ENCODE measurements at regions not wholly inside any gene's neighbourhood (a gene's known extent, or its start where the extent isn't known, plus 50 kb on each side); places are given as distances from the start of the nearest gene placed in this dataset.

DNA sequence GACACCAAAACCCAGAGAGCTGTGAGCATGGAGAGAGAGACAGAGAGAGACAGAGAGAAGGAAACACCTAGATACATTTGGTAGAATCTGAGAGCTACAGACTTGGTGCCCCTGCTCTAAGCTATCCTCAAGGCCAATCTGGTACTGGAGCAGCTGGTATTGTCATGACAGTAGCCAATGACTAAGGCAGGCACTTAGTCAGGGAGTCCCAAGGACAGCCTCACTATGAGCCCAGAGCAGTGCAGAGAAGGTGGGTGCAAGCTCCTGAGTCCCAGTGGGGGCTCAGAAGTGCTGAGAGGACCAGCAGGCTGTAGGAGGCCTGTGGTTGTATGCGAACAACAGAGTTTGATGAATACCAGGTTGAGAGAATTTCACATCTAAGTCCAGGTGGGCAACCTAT lies 300.4 kb upstream of the ZNF608 start:
- DNase-seq (ENCODE audit: low spot score) (no peak), ATAC-seq (ENCODE audit: low FRiP score) (no peak)
- TF ChIP-seq, protein P1, sequence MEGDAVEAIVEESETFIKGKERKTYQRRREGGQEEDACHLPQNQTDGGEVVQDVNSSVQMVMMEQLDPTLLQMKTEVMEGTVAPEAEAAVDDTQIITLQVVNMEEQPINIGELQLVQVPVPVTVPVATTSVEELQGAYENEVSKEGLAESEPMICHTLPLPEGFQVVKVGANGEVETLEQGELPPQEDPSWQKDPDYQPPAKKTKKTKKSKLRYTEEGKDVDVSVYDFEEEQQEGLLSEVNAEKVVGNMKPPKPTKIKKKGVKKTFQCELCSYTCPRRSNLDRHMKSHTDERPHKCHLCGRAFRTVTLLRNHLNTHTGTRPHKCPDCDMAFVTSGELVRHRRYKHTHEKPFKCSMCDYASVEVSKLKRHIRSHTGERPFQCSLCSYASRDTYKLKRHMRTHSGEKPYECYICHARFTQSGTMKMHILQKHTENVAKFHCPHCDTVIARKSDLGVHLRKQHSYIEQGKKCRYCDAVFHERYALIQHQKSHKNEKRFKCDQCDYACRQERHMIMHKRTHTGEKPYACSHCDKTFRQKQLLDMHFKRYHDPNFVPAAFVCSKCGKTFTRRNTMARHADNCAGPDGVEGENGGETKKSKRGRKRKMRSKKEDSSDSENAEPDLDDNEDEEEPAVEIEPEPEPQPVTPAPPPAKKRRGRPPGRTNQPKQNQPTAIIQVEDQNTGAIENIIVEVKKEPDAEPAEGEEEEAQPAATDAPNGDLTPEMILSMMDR (IDR thresholded peaks at IDR 0.05), result no peak

DNA sequence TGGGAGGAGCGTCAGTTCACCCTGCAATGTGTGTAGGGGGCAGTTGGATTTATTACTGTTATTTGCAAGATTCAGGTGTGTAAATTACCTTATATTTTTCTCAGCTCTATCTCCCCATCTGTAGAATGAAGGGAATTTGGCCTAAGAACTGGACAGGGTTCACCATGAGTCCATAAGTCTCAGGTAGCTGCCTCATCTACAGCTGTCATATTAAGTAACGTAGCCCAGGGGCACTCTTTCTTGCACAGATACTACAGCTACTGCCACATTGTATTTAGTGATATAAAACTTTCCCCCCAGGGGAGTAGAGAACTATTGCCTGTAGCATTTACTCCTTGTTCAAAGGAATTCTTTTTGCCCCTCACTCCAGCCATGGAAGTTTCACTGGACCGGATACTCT lies 301.4 kb upstream of the ZNF608 start:
- ATAC-seq (ENCODE audit: low FRiP score) (no peak), DNase-seq (ENCODE audit: low spot score) (no peak)

DNA sequence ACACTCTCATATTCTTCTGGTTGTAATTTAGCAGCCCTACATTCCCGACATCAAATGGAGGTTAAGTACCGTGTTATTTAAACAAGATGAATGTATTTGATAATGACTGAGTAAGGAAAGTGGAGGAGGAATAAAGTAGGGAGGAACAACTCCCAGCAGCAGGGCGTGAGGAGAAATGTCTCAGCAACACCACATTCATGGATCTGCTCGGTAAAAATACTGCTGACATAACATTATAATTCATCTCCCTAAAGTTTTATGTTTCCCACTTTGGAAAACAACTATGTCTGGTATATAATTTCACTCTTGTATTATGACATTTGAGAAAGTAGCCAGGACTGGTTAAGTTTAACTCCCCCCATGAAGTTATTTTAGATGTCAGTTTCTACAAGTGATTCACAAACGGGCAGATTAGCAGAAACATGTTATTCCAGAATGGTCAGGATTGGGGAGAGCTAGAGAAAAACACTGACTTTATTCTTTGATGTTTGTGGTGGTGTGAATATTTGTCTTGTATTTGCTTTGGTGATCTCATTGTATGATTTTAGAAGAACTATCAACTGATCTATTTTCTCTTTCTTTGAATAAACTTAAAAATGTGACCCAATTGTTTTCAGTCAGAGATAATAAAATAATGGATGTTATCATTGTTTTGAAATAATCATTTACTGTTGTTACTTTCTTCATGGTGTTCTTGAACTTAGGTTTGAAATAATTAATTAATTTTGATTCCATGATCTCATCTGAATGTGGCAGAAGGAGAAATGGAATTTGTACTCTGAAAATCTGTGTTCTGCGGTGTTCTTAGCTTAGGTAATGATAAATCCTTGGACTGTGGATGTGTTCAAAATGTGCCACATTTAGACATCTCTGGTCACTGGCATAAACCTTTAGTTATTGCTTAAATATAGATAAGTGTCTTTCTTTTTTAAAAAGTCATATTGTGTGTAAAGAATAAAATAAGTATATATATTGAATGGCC lies 303.6 kb upstream of the ZNF608 start:
- ATAC-seq (ENCODE audit: low FRiP score) (peak; percentile 52), DNase-seq (ENCODE audit: low spot score) (no peak)
- TF ChIP-seq, protein P1 (IDR thresholded peaks at IDR 0.05), result no peak

More for the DNA sequence above, 301.4 kb upstream of the ZNF608 start:
- TF ChIP-seq, protein P1 (IDR thresholded peaks at IDR 0.05), result no peak

DNA sequence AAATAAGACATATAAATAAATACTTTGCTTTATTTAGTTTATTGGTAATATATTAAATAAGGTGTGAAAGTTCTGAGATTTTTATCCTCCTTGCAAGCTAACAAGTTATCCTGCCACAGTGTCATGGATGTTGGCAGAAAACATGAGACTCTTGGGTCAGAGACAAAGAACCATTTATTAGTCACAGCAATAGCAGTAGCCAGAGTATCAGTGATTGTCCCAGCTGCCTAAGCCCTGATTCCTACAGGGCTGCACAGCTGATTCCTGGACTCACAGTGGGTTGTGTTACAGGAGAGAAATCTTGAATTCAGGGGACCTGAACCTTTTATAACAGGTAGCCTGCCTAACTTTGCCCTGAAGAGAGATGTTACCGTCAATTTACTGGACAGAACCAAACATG lies 304.5 kb upstream of the ZNF608 start:
- TF ChIP-seq, protein P1 (IDR thresholded peaks at IDR 0.05), result no peak
- ATAC-seq (ENCODE audit: low FRiP score), result no peak
- no peak for DNase-seq (ENCODE audit: low spot score)

DNA sequence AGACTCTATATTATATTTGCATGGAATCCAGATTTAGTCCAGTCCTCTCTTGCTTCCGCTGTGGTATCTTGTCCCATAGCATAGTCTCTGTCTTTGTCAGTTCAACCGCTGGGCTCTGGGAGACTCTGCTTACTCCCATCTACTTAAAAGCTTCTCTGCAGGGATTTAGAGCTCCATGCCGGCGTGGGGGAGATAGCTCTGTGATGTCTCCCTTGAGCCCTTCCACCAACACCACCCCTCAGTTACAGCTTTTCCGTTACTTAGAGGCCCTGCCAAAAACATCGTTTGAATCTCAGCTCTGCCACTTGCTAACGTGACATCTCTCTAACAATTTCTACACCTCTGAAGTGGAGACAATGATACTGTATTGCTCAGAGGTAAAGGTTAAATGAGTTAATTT lies 306.1 kb upstream of the ZNF608 start:
- DNase-seq (ENCODE audit: low spot score), result no peak
- TF ChIP-seq, protein P1 (IDR thresholded peaks at IDR 0.05), result no peak
- no peak for ATAC-seq (ENCODE audit: low FRiP score)

DNA sequence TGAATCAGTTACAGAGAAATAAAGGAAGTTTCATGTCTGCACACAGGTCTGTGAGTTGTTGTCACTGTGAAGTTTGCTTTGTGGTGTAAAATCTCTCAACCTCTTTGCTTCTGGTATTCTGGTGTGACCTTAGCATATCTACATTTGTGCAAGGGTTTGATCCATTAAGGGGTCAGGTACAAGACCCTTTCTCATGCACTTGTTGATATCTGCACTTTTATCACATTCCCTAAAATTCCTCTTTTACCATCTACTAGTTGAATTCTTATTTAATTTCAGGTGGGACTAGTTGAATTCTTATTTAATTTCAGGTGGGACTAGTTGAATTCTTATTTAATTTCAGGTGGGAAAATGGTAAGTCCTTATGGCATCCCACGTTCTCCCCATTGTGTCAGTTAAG lies 306.7 kb upstream of the ZNF608 start:
- TF ChIP-seq, protein P1 (IDR thresholded peaks at IDR 0.05), result no peak
- ATAC-seq (ENCODE audit: low FRiP score) (no peak), DNase-seq (ENCODE audit: low spot score) (no peak)

DNA sequence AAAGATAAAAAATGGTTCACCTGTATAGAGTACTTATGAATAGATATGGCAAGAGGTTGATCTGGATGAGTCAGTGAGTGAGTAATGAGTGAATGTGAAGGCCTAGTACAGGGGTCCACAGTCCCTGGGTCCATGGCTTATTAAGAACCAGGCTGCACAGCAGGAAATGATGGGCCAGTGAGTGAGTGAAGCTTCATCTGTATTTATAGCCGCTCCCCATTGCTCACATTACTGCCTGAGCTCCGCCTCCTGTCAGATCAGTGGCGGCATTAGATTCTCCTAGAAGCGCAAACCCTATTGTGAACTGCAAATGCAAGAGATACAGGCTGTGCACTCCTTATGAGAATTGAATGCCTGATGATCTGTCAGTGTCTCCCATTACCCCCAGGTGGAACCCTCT lies 307.7 kb upstream of the ZNF608 start:
- TF ChIP-seq, protein P1 (IDR thresholded peaks at IDR 0.05), result no peak
- ATAC-seq (ENCODE audit: low FRiP score), result no peak
- DNase-seq (ENCODE audit: low spot score), result no peak

All from omental fat pad (tissue), 3 donors.